LNCaP clone FGC (cell line): ENCODE measurements at regions not wholly inside any gene's neighbourhood (a gene's known extent, or its start where the extent isn't known, plus 50 kb on each side); places are given as distances from the start of the nearest gene placed in this dataset.
A peak's percentile ranks its signal among the peaks of the same experiment; 100 is the strongest.

Experiments used
- DNase-seq: peaks from one replicate; pipeline ENCODE4 v3.0.0-alpha.2; 2011; ENCODE audit warnings: low read depth
- H3K4me3 ChIP-seq: 2 replicates; pipeline ENCODE4 v1.5.1; 2011; ENCODE audit warnings: mild to moderate bottlenecking, low read depth, low read length, control low read depth
- CTCF ChIP-seq: IDR thresholded peaks from 2 replicates; pipeline ENCODE4 v1.5.1; 2012; ENCODE audit warnings: mild to moderate bottlenecking; ENCODE audit not compliant: control insufficient read depth, insufficient read depth; ENCODE audit errors: extremely low read depth

DNA sequence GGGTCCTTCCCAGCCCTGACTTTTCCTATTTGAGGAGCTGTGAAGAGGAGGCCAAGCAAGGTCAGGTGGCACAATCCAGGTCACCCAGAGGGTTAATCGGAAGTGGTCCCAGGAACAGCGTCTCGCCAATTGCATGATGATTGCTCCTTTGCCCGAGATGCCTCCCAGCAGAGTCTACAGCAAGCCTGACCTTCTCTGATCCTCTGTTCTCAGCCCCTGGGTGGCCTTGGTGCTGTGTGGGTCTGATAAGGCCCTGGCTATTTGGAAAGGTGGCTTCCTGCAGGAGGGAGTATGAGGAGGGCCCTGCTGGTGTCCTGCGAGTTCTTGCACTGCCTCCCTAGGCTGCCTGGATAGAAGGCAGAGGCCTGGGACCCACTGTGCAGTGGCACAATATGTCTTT is 116.2 kb downstream of the FOXD2 start:
- no peak for TF ChIP-seq CTCF
- no peak for DNase-seq
- no peak overlapping the region for H3K4me3 ChIP-seq

DNA sequence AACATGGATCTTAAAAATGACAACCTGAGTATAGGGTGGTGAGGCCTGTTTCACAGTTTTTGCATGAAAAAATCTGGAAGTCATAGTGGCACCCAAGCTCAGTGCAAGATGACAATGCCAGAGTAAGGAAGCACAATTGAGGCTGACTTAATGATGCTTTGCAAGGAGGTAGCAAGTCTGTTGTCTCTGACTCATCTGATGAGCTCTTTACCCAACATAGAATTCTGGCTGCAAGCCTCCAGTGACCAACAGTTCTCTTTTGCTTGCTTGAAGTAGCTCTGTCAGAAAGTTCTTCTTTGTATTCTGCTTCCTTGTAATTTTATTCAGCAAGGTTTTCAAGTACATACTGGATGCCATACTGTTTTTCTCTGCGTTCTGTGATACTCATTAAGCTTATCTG is 117.1 kb downstream of the FOXD2 start:
- TF ChIP-seq CTCF = no peak

GRCh38 chr1:47555306-47555705 is 117.5 kb downstream of the FOXD2 start:
- TF ChIP-seq CTCF = no peak
- no peak overlapping the region for H3K4me3 ChIP-seq
- no peak for DNase-seq

More for the DNA sequence above, 117.1 kb downstream of the FOXD2 start:
- no peak for DNase-seq
- no peak overlapping the region for H3K4me3 ChIP-seq

GRCh38 chr1:47555841-47556560 is 118.2 kb downstream of the FOXD2 start:
- DNase-seq = no peak
- TF ChIP-seq CTCF = no peak
- no peak overlapping the region for H3K4me3 ChIP-seq

DNA sequence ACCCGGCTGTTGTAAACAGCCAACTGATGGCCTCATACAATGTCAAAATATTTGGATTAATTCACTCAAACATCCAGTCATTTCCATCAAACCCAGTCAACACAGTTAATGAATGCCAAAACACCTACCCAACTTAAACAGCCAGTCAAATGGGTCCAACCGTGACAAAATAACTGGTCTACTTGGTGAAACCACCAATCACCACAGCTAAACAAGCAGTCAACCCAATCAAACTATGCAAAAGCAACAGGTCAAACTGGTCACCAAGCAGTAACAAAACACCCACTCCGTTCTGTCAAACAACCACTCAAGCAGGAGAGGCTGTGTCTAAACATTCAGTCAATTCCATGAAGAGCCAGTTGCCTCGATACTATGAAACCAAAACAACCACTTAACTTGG is 119.2 kb downstream of the FOXD2 start:
- TF ChIP-seq CTCF = no peak
- no peak for DNase-seq
- no peak overlapping the region for H3K4me3 ChIP-seq

GRCh38 chr1:47558601-47559593 is 121.1 kb downstream of the FOXD2 start:
- peak overlapping the region; percentile 46 for H3K4me3 ChIP-seq
- DNase-seq = peak; percentile 87
- no peak for TF ChIP-seq CTCF
